DND-41 (cell line): ENCODE measurements at regions not wholly inside any gene's neighbourhood (a gene's known extent, or its start where the extent isn't known, plus 50 kb on each side); places are given as distances from the start of the nearest gene placed in this dataset.

Source experiments
- ATAC-seq: fragments of 200-7000 bp; cut with Tn5 transposase; 3 replicates; pipeline ENCODE4 v1.9.1; 2021; ENCODE audit warnings: low read depth; ENCODE audit not compliant: insufficient read depth
- DNase-seq: peaks from one replicate; pipeline ENCODE4 v3.0.0-alpha.2; 2020
- H2AFZ ChIP-seq: 2 replicates; pipeline ENCODE4 v1.6.0; 2012; ENCODE audit warnings: low read depth, low read length
- H3K27ac ChIP-seq: 2 replicates; pipeline ENCODE4 v1.5.1; 2012; ENCODE audit warnings: low read length, inconsistent platforms
- H3K27me3 ChIP-seq: fragments of 200-600 bp; sonication (generic); 2 replicates; pipeline ENCODE4 v1.6.0; 2012; ENCODE audit warnings: low read length, mild to moderate bottlenecking, inconsistent platforms; ENCODE audit not compliant: insufficient read depth, poor library complexity
- H3K36me3 ChIP-seq: 2 replicates; pipeline ENCODE4 v1.5.1; 2012; ENCODE audit warnings: low read length, inconsistent platforms; ENCODE audit not compliant: insufficient read depth
- H3K4me1 ChIP-seq: 2 replicates; pipeline ENCODE4 v1.5.1; 2012; ENCODE audit warnings: mild to moderate bottlenecking, low read length; ENCODE audit not compliant: insufficient read depth
- H3K4me2 ChIP-seq: 2 replicates; pipeline ENCODE4 v1.6.0; 2012; ENCODE audit warnings: mild to moderate bottlenecking, moderate library complexity, low read length, inconsistent platforms; ENCODE audit not compliant: insufficient read depth
- H3K4me3 ChIP-seq, 2 experiments: fragments of 200-600 bp in 1 of 2; shearing (Covaris generic) in 1 of 2; 2 replicates each; pipeline ENCODE4 v1.5.1; 2012 to 2016; ENCODE audit warnings: inconsistent platforms in 2 of 2, low read length in 2 of 2, mild to moderate bottlenecking in 2 of 2, low read depth in 1 of 2, moderate library complexity in 1 of 2
- H3K79me2 ChIP-seq: 2 replicates; pipeline ENCODE4 v1.6.0; 2012; ENCODE audit warnings: low read length, inconsistent platforms; ENCODE audit not compliant: insufficient read depth
- H3K9ac ChIP-seq: 2 replicates; pipeline ENCODE4 v1.6.0; 2012; ENCODE audit warnings: low read depth, mild to moderate bottlenecking, inconsistent platforms, low read length, moderate library complexity
- H3K9me3 ChIP-seq: 2 replicates; pipeline ENCODE4 v1.5.1; 2012; ENCODE audit warnings: low read length, moderate library complexity, mild to moderate bottlenecking, inconsistent platforms; ENCODE audit not compliant: insufficient read depth, severe bottlenecking
- H4K20me1 ChIP-seq: 2 replicates; pipeline ENCODE4 v1.6.0; 2012; ENCODE audit warnings: low read length; ENCODE audit not compliant: insufficient read depth
- EZH2 ChIP-seq: IDR thresholded peaks from 3 replicates; pipeline ENCODE4 v1.6.1; 2012; ENCODE audit warnings: borderline replicate concordance, low read depth, mild to moderate bottlenecking, moderate library complexity, low read length, inconsistent platforms; ENCODE audit not compliant: severe bottlenecking
- TF ChIP-seq, protein P1 (sequence below): IDR thresholded peaks from 2 replicates; pipeline ENCODE4 v1.5.1; 2012; ENCODE audit warnings: borderline replicate concordance, low read length, moderate library complexity, mild to moderate bottlenecking; ENCODE audit not compliant: poor library complexity, severe bottlenecking; ENCODE audit errors: extremely low read depth

DNA sequence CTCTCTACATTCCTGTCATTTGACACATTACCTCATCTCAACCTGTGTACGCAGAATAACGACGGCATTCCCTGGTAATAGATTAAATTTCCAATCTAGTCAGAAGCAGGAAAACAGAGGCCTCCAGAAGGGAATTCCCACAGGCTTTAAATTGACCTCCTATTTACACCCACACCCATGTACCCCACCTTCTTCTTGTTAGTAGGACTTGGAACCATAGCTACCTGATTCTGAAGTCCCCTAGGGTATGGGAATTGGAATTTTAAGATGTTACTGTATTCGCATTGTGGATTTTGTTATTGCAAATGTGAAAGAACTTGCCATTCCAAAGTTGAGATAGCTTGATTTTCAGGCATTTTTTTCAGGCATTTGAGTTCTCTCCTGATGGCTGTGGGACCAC lies 377.5 kb upstream of the DYNLRB2 start:
- DNase-seq = no peak
- no peak overlapping the region for H3K4me2 ChIP-seq
- no peaks in the 10 kb centered on the region for H3K4me1 ChIP-seq
- H3K27me3 ChIP-seq = no peaks in the 10 kb centered on the region
- no peaks in the 10 kb centered on the region for H3K9me3 ChIP-seq
- no peak overlapping the region for H3K27ac ChIP-seq
- H3K79me2 ChIP-seq = no peaks in the 10 kb centered on the region
- H2AFZ ChIP-seq = no peak overlapping the region
- ATAC-seq = no peak
- H4K20me1 ChIP-seq = no peaks in the 10 kb centered on the region
- no peak overlapping the region for H3K4me3 ChIP-seq
- no peak overlapping the region for H3K9ac ChIP-seq
- TF ChIP-seq, protein P1, sequence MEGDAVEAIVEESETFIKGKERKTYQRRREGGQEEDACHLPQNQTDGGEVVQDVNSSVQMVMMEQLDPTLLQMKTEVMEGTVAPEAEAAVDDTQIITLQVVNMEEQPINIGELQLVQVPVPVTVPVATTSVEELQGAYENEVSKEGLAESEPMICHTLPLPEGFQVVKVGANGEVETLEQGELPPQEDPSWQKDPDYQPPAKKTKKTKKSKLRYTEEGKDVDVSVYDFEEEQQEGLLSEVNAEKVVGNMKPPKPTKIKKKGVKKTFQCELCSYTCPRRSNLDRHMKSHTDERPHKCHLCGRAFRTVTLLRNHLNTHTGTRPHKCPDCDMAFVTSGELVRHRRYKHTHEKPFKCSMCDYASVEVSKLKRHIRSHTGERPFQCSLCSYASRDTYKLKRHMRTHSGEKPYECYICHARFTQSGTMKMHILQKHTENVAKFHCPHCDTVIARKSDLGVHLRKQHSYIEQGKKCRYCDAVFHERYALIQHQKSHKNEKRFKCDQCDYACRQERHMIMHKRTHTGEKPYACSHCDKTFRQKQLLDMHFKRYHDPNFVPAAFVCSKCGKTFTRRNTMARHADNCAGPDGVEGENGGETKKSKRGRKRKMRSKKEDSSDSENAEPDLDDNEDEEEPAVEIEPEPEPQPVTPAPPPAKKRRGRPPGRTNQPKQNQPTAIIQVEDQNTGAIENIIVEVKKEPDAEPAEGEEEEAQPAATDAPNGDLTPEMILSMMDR = no peak
- TF ChIP-seq EZH2 = no peak
- no peaks in the 10 kb centered on the region for H3K36me3 ChIP-seq

DNA sequence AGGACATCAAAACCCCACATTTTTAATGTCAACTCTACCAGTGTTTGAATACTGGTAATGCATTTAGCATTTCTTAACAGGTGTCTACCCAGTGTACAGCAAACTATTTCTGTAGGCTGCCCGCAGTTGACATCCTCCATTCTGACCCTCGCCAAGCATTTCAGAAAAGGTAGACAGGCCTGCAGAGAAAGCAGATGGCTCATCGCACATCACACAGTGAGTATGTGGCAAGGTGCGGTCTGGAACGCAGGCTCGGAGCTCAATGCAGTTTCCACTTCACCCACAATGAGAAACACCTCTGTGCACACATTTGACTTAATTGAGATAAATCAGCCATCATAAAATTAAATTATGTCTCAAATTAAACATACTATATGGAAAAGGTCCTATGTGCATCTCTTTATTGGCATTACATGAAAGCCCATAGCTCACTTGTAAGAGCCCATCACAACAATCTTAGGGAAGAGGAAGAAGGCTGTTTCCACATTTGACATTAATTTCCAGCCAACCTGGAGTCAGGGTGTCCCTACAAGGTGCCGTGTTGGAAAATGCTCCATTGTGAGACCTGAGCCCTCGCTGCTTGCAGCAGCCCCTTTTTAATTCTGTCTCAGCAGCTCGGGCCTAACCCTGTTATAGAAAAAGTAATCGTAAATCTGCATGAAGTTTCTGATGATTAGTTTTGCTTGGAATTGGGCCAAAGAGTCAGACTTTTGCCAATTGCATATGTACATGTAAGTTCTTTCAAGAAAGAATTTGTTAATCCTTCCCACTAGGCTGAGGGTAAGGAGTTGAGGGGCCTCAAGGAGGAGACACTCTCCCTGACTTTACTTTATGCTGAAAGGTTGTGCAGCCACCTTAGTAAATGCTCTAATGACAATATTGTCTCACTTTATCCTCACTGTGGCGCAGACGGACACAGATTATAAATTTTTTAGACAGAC lies 378.7 kb upstream of the DYNLRB2 start:
- Histone ChIP-seq H3K9me3 (no peaks in the 10 kb centered on the region), H3K27ac (no peak overlapping the region), H3K4me1 (no peaks in the 10 kb centered on the region), H3K4me2 (no peak overlapping the region), H3K27me3 (no peaks in the 10 kb centered on the region), H3K9ac (no peak overlapping the region), H3K79me2 (no peaks in the 10 kb centered on the region), H3K4me3 (no peak overlapping the region), H4K20me1 (no peaks in the 10 kb centered on the region), H3K36me3 (no peaks in the 10 kb centered on the region), H2AFZ (no peak overlapping the region)
- ATAC-seq (no peak), DNase-seq (no peak)
- TF ChIP-seq, protein P1 = no peak
- TF ChIP-seq EZH2 = no peak

- H3K4me3 ChIP-seq = no peak overlapping the region
- H3K9me3 ChIP-seq = no peaks in the 10 kb centered on the region
- DNase-seq (no peak), ATAC-seq (no peak)
- TF ChIP-seq, protein P1 = no peak
- no peak for TF ChIP-seq EZH2
- no peaks in the 10 kb centered on the region for H3K36me3 ChIP-seq
- no peaks in the 10 kb centered on the region for H3K27me3 ChIP-seq
- no peaks in the 10 kb centered on the region for H3K79me2 ChIP-seq
- H2AFZ ChIP-seq = no peak overlapping the region
- no peak overlapping the region for H3K9ac ChIP-seq
- H3K4me2 ChIP-seq = no peak overlapping the region
- H3K4me1 ChIP-seq = no peaks in the 10 kb centered on the region
- H4K20me1 ChIP-seq = no peaks in the 10 kb centered on the region
- H3K27ac ChIP-seq = no peak overlapping the region
Measured at GRCh38 chr16:80158766-80159165, 382.0 kb upstream of the DYNLRB2 start.
